SU-DHL-6 (cell line): ENCODE measurements at regions not wholly inside any gene's neighbourhood (a gene's known extent, or its start where the extent isn't known, plus 50 kb on each side); places are given as distances from the start of the nearest gene placed in this dataset.

Experiments used
- H2AFZ ChIP-seq: fragments of 200-600 bp; sonication (generic); 2 replicates; pipeline ENCODE4 v1.6.1; 2014; ENCODE audit warnings: low read depth, mild to moderate bottlenecking, moderate library complexity, mixed read lengths, antibody characterized with exemption, low read length; ENCODE audit not compliant: severe bottlenecking
- H3F3A ChIP-seq: fragments of 200-600 bp; shearing (Covaris generic); 2 replicates; pipeline ENCODE4 v1.6.0; 2016; ENCODE audit warnings: antibody characterized with exemption, mild to moderate bottlenecking; ENCODE audit not compliant: insufficient read depth
- H3K27ac ChIP-seq: fragments of 200-600 bp; sonication (generic); 2 replicates; pipeline ENCODE4 v1.5.1; 2016; ENCODE audit warnings: low read depth, mild to moderate bottlenecking, low read length, moderate library complexity, mixed read lengths
- H3K27me3 ChIP-seq: fragments of 200-600 bp; sonication (generic), shearing (Covaris generic); 2 replicates; pipeline ENCODE4 v1.6.0; 2014; ENCODE audit warnings: mild to moderate bottlenecking, low read length
- H3K36me3 ChIP-seq: fragments of 200-600 bp; sonication (generic); 2 replicates; pipeline ENCODE4 v1.6.1; 2014; ENCODE audit warnings: mild to moderate bottlenecking, low read length, mixed read lengths
- H3K4me2 ChIP-seq: fragments of 300-600, 200-600 bp; shearing (Covaris generic), sonication (generic); 2 replicates; pipeline ENCODE4 v1.6.0; 2014; ENCODE audit warnings: low read length, low read depth, mild to moderate bottlenecking; ENCODE audit not compliant: poor library complexity, severe bottlenecking
- H3K4me3 ChIP-seq: fragments of 200-600 bp; sonication (generic); 2 replicates; pipeline ENCODE4 v1.5.1; 2014; ENCODE audit warnings: antibody characterized with exemption, low read length, mild to moderate bottlenecking, mixed read lengths; ENCODE audit not compliant: insufficient read depth, poor library complexity, severe bottlenecking
- H3K79me2 ChIP-seq: fragments of 200-600 bp; sonication (generic); 2 replicates; pipeline ENCODE4 v1.6.1; 2014; ENCODE audit warnings: mild to moderate bottlenecking, low read length, moderate library complexity; ENCODE audit not compliant: insufficient read depth
- H3K9ac ChIP-seq: fragments of 200-600 bp; sonication (generic); 2 replicates; pipeline ENCODE4 v1.7.0; 2014; ENCODE audit warnings: mild to moderate bottlenecking, low read length
- H3K9me2 ChIP-seq: fragments of 200-600 bp; sonication (generic); replicated peaks from 2 replicates; pipeline ENCODE4 v1.6.1; 2014; ENCODE audit warnings: low read length; ENCODE audit not compliant: insufficient read depth
- H3K9me3 ChIP-seq: fragments of 200-600 bp; sonication (generic); 2 replicates; pipeline ENCODE4 v1.6.1; 2014; ENCODE audit warnings: low read length, mixed read lengths; ENCODE audit not compliant: insufficient read depth
- H4K20me1 ChIP-seq: fragments of 200-600 bp; sonication (generic); 2 replicates; pipeline ENCODE4 v1.6.1; 2014; ENCODE audit warnings: low read depth, mild to moderate bottlenecking, antibody characterized with exemption, low read length, moderate library complexity, mixed read lengths
- EZH2phosphoT487 ChIP-seq: fragments of 200-600 bp; sonication (generic), shearing (Covaris generic); conservative IDR thresholded peaks from 2 replicates; pipeline ENCODE4 v1.6.1; 2018; ENCODE audit warnings: mild to moderate bottlenecking, antibody characterized with exemption, low read length, moderate library complexity, mixed read lengths
- TF ChIP-seq, protein P1 (sequence below): fragments of 200-600 bp; sonication (generic); IDR thresholded peaks from one replicate; pipeline ENCODE4 v1.5.1; 2017; ENCODE audit warnings: antibody characterized with exemption, mild to moderate bottlenecking, low read length, moderate library complexity; ENCODE audit not compliant: insufficient read depth, poor library complexity, severe bottlenecking

GRCh38 chr1:87766737-87767136 lies 438.1 kb downstream of the LMO4 start:
- Histone ChIP-seq H3K27me3 (no peaks in the 10 kb centered on the region), H3K9me3 (peaks cover 8% of the 10 kb centered on the region; the same call in 1 of the 2 replicates), H4K20me1 (no peaks in the 10 kb centered on the region), H3K4me2 (no peak overlapping the region), H3K79me2 (no peaks in the 10 kb centered on the region), H3K36me3 (peaks cover 11% of the 10 kb centered on the region), H3K4me3 (no peak overlapping the region), H3K9me2 (no peaks in the 10 kb centered on the region), H3F3A (no peaks in the 10 kb centered on the region), H3K9ac (no peak overlapping the region), H3K27ac (no peak overlapping the region), H2AFZ (no peak overlapping the region)
- TF ChIP-seq EZH2phosphoT487, result no peak
- TF ChIP-seq, protein P1, sequence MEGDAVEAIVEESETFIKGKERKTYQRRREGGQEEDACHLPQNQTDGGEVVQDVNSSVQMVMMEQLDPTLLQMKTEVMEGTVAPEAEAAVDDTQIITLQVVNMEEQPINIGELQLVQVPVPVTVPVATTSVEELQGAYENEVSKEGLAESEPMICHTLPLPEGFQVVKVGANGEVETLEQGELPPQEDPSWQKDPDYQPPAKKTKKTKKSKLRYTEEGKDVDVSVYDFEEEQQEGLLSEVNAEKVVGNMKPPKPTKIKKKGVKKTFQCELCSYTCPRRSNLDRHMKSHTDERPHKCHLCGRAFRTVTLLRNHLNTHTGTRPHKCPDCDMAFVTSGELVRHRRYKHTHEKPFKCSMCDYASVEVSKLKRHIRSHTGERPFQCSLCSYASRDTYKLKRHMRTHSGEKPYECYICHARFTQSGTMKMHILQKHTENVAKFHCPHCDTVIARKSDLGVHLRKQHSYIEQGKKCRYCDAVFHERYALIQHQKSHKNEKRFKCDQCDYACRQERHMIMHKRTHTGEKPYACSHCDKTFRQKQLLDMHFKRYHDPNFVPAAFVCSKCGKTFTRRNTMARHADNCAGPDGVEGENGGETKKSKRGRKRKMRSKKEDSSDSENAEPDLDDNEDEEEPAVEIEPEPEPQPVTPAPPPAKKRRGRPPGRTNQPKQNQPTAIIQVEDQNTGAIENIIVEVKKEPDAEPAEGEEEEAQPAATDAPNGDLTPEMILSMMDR, result no peak

- Histone ChIP-seq H3F3A (no peaks in the 10 kb centered on the region), H3K9me3 (no peaks in the 10 kb centered on the region), H3K79me2 (no peaks in the 10 kb centered on the region), H3K4me3 (no peak overlapping the region), H4K20me1 (no peaks in the 10 kb centered on the region), H3K9ac (no peak overlapping the region), H3K4me2 (no peak overlapping the region), H3K27ac (no peak overlapping the region), H3K27me3 (no peaks in the 10 kb centered on the region), H3K9me2 (no peaks in the 10 kb centered on the region), H3K36me3 (no peaks in the 10 kb centered on the region), H2AFZ (no peak overlapping the region)
- no peak for TF ChIP-seq EZH2phosphoT487
- TF ChIP-seq, protein P1, result no peak
Observed at GRCh38 chr1:87778896-87779295, 450.2 kb downstream of the LMO4 start.

DNA sequence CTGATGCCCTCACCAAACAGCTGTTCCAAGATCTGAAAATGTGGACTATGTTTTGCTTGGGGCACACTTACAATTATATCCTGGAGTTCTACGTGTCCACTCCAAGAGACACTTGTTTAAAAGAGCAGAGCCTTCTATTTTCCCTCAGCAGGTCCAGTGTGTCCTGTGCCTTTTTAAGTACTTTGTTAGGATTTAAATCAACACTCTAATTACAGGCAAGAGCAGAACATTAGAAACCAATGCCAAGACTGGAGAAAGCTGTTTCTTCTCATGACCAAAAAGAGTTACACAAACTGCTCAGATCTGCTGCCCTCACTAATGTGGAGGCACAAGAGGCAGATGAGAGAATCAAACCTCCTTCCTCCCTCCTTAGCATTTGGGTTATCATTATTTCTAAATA lies 452.9 kb downstream of the LMO4 start:
- Histone ChIP-seq H3K27me3 (no peaks in the 10 kb centered on the region), H3K9me2 (no peaks in the 10 kb centered on the region), H3F3A (no peaks in the 10 kb centered on the region), H4K20me1 (no peaks in the 10 kb centered on the region), H3K4me2 (no peak overlapping the region), H3K27ac (no peak overlapping the region), H3K9me3 (no peaks in the 10 kb centered on the region), H2AFZ (no peak overlapping the region), H3K9ac (no peak overlapping the region), H3K79me2 (no peaks in the 10 kb centered on the region), H3K36me3 (no peaks in the 10 kb centered on the region), H3K4me3 (no peak overlapping the region)
- TF ChIP-seq EZH2phosphoT487, result no peak
- TF ChIP-seq, protein P1, result no peak
